SK-N-SH treated with all-trans-retinoic acid at 6 μM for 48 hours (cell line): ENCODE measurements at regions not wholly inside any gene's neighbourhood (a gene's known extent, or its start where the extent isn't known, plus 50 kb on each side); places are given as distances from the start of the nearest gene placed in this dataset.

Source experiments
- ATAC-seq: fragments of 200-7000 bp; cut with Tn5 transposase; 3 replicates; pipeline ENCODE4 v1.9.1; 2020; ENCODE audit warnings: mild to moderate bottlenecking, moderate library complexity
- ARNTL ChIP-seq: fragments of 450-650 bp; formaldehyde crosslinking; IDR thresholded peaks from 2 replicates; pipeline ENCODE4 v1.5.0; 2020; ENCODE audit warnings: low read depth, mild to moderate bottlenecking, moderate library complexity, borderline replicate concordance
- BACH2 ChIP-seq: fragments of 250-450 bp; sonication (Bioruptor Pico); IDR thresholded peaks from 2 replicates; pipeline ENCODE4 v1.9.0; 2021; ENCODE audit warnings: mild to moderate bottlenecking, borderline replicate concordance
- CREB5 ChIP-seq: fragments of 250-450 bp; sonication (Bioruptor Pico); IDR thresholded peaks from 2 replicates; pipeline ENCODE4 v1.5.1; 2020; ENCODE audit warnings: low read depth, mild to moderate bottlenecking, moderate library complexity
- CSDC2 ChIP-seq: fragments of 250-450 bp; sonication (Bioruptor Pico); IDR thresholded peaks from 2 replicates; pipeline ENCODE4 v1.5.0; 2020; ENCODE audit warnings: mild to moderate bottlenecking, moderate library complexity
- ESRRG ChIP-seq: fragments of 250-450 bp; sonication (Bioruptor Pico); IDR thresholded peaks from 2 replicates; pipeline ENCODE4 v1.6.1; 2021; ENCODE audit warnings: mild to moderate bottlenecking
- GLIS3 ChIP-seq: fragments of 250-450 bp; sonication (Bioruptor Pico); IDR thresholded peaks from 2 replicates; pipeline ENCODE4 v1.5.0; 2020; ENCODE audit warnings: mild to moderate bottlenecking, moderate library complexity
- OSR1 ChIP-seq: fragments of 250-450 bp; sonication (Bioruptor Pico); IDR thresholded peaks from 2 replicates; pipeline ENCODE4 v1.8.0; 2022; ENCODE audit warnings: moderate library complexity, mild to moderate bottlenecking, inconsistent platforms
- PATZ1 ChIP-seq: fragments of 250-450 bp; sonication (Bioruptor Pico); IDR thresholded peaks from 2 replicates; pipeline ENCODE4 v1.8.0; 2020; ENCODE audit warnings: mild to moderate bottlenecking, moderate library complexity, borderline replicate concordance
- PPARA ChIP-seq: fragments of 250-450 bp; sonication (Bioruptor Pico); IDR thresholded peaks from 2 replicates; pipeline ENCODE4 v1.5.0; 2020; ENCODE audit warnings: mild to moderate bottlenecking, borderline replicate concordance
- SNAI2 ChIP-seq: fragments of 250-450 bp; sonication (Bioruptor Pico); IDR thresholded peaks from 2 replicates; pipeline ENCODE4 v1.5.0; 2020; ENCODE audit warnings: mild to moderate bottlenecking, moderate library complexity
- TCF4 ChIP-seq: fragments of 250-450 bp; sonication (Bioruptor Pico); IDR thresholded peaks from 2 replicates; pipeline ENCODE4 v1.8.0; 2021; ENCODE audit warnings: mild to moderate bottlenecking, moderate library complexity, borderline replicate concordance
- TOX ChIP-seq: fragments of 250-450 bp; sonication (Bioruptor Pico); IDR thresholded peaks from 2 replicates; pipeline ENCODE4 v1.8.0; 2021; ENCODE audit warnings: mild to moderate bottlenecking, moderate library complexity, borderline replicate concordance
- TSHZ2 ChIP-seq: fragments of 250-450 bp; sonication (Bioruptor Pico); IDR thresholded peaks from 2 replicates; pipeline ENCODE4 v1.5.0; 2020; ENCODE audit warnings: mild to moderate bottlenecking, moderate library complexity
- ZC3H10 ChIP-seq: fragments of 250-450 bp; sonication (Bioruptor Pico); IDR thresholded peaks from 2 replicates; pipeline ENCODE4 v1.5.1; 2021; ENCODE audit warnings: mild to moderate bottlenecking, moderate library complexity
- ZFP3 ChIP-seq: fragments of 250-450 bp; sonication (Bioruptor Pico); IDR thresholded peaks from 2 replicates; pipeline ENCODE4 v1.5.0; 2020; ENCODE audit warnings: mild to moderate bottlenecking, moderate library complexity
- ZNF565 ChIP-seq: fragments of 450-650 bp; formaldehyde crosslinking; conservative IDR thresholded peaks from 2 replicates; pipeline ENCODE4 v1.5.0; 2020; ENCODE audit warnings: low read depth, mild to moderate bottlenecking, moderate library complexity
- ZNF70 ChIP-seq: fragments of 450-650 bp; formaldehyde crosslinking; IDR thresholded peaks from 2 replicates; pipeline ENCODE4 v1.5.0; 2020; ENCODE audit warnings: mild to moderate bottlenecking, moderate library complexity
- ZNF8 ChIP-seq: fragments of 450-650 bp; formaldehyde crosslinking; IDR thresholded peaks from 2 replicates; pipeline ENCODE4 v1.5.0; 2020; ENCODE audit warnings: mild to moderate bottlenecking, moderate library complexity
- TF ChIP-seq, protein P1 (sequence below): fragments of 250-450 bp; sonication (Bioruptor Pico); IDR thresholded peaks from 2 replicates; pipeline ENCODE4 v1.5.1; 2021; ENCODE audit warnings: mild to moderate bottlenecking, moderate library complexity

GRCh38 chr2:191627518-191627917 is 50.4 kb upstream of the NABP1 start:
- no peak for ATAC-seq
- no peak for TF ChIP-seq TCF4 (CRISPR knock-in tag)
- TF ChIP-seq BACH2 (CRISPR knock-in tag): no peak
- no peak for TF ChIP-seq TSHZ2 (CRISPR knock-in tag)
- no peak for TF ChIP-seq CREB5 (CRISPR knock-in tag)
- no peak for TF ChIP-seq ZFP3 (CRISPR knock-in tag)
- no peak for TF ChIP-seq ZNF565 (CRISPR knock-in tag)
- no peak for TF ChIP-seq CSDC2
- no peak for TF ChIP-seq PPARA
- TF ChIP-seq SNAI2: no peak
- no peak for TF ChIP-seq GLIS3
- TF ChIP-seq TOX (CRISPR knock-in tag): no peak
- no peak for TF ChIP-seq ARNTL
- TF ChIP-seq ZNF8 (CRISPR knock-in tag): no peak
- TF ChIP-seq ZNF70 (CRISPR knock-in tag): no peak
- TF ChIP-seq, protein P1, sequence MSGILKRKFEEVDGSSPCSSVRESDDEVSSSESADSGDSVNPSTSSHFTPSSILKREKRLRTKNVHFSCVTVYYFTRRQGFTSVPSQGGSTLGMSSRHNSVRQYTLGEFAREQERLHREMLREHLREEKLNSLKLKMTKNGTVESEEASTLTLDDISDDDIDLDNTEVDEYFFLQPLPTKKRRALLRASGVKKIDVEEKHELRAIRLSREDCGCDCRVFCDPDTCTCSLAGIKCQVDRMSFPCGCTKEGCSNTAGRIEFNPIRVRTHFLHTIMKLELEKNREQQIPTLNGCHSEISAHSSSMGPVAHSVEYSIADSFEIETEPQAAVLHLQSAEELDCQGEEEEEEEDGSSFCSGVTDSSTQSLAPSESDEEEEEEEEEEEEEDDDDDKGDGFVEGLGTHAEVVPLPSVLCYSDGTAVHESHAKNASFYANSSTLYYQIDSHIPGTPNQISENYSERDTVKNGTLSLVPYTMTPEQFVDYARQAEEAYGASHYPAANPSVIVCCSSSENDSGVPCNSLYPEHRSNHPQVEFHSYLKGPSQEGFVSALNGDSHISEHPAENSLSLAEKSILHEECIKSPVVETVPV (CRISPR knock-in tag): no peak
- TF ChIP-seq PATZ1 (CRISPR knock-in tag): no peak
- TF ChIP-seq ESRRG (CRISPR knock-in tag): no peak
- TF ChIP-seq OSR1: no peak
- TF ChIP-seq ZC3H10 (CRISPR knock-in tag): no peak
